Peyer's patch (tissue), 4 donors: ENCODE measurements at regions not wholly inside any gene's neighbourhood (a gene's known extent, or its start where the extent isn't known, plus 50 kb on each side); places are given as distances from the start of the nearest gene placed in this dataset.
"Not testable (repeated sequence)": the region's sequence is repeated elsewhere in the genome, so short reads cannot be mapped to it uniquely, and the experiment has no call there.

ENCODE experiments used
- DNase-seq, 3 donors: peaks; one replicate each; pipeline ENCODE4 v3.0.0-alpha.2; 2017 to 2019
- H3K27ac ChIP-seq, 4 donors: fragments of 200-600 bp; sonication (generic); one replicate each; pipeline ENCODE4 v1.5.1; 2016 to 2019
- H3K27me3 ChIP-seq, 2 donors: fragments of 200-600 bp; sonication (generic); one replicate each; pipeline ENCODE4 v1.5.1; 2019
- H3K36me3 ChIP-seq, 3 donors: fragments of 200-600 bp; sonication (generic); one replicate each; pipeline ENCODE4 v1.5.1; 2016 to 2019
- H3K4me1 ChIP-seq, 4 donors: fragments of 200-600 bp; sonication (generic); one replicate each; pipeline ENCODE4 v1.5.1; 2016 to 2019
- H3K4me3 ChIP-seq, 4 donors: fragments of 200-600 bp; sonication (generic); 1 replicate in 3 of 4; 2 replicates in 1 of 4; pipeline ENCODE4 v1.5.1; 2016 to 2019; ENCODE audit warnings: mild to moderate bottlenecking in 1 of 4
- H3K9me3 ChIP-seq, 4 donors: fragments of 200-600 bp; sonication (generic); one replicate each; pipeline ENCODE4 v1.5.1; 2016 to 2019; ENCODE audit warnings: mild to moderate bottlenecking in 1 of 4
- CTCF ChIP-seq, 6 experiments: fragments of 450-650 bp in 4 of 6; fragments of 200-600 bp in 2 of 6; sonication (generic) in 1 of 6; IDR thresholded peaks; one replicate each; pipeline ENCODE4 v1.5.1; 2017 to 2019; ENCODE audit warnings: antibody characterized with exemption in 6 of 6, mild to moderate bottlenecking in 3 of 6, moderate library complexity in 1 of 6
- POLR2A ChIP-seq, 2 donors: fragments of 450-650 bp; IDR thresholded peaks; one replicate each; pipeline ENCODE4 v1.5.1; 2017; ENCODE audit warnings: antibody characterized with exemption in 2 of 2, mild to moderate bottlenecking in 2 of 2, moderate library complexity in 2 of 2

GRCh38 chr19:32068793-32069192 lies 276.6 kb upstream of the ZNF507 start:
- H3K27ac ChIP-seq: no peak overlapping the region
- no peak for DNase-seq
- no peak overlapping the region for H3K4me3 ChIP-seq
- H3K4me1 ChIP-seq: no peaks in the 10 kb centered on the region
- H3K9me3 ChIP-seq: no peaks in the 10 kb centered on the region
- H3K27me3 ChIP-seq: no peaks in the 10 kb centered on the region
- no peaks in the 10 kb centered on the region for H3K36me3 ChIP-seq
- no peak for TF ChIP-seq CTCF (IDR thresholded peaks at IDR 0.05)
- no peak for TF ChIP-seq POLR2A (IDR thresholded peaks at IDR 0.05)

GRCh38 chr19:32070101-32070500 lies 275.3 kb upstream of the ZNF507 start:
- Histone ChIP-seq H3K36me3 (no peaks in the 10 kb centered on the region), H3K27ac (no peak overlapping the region), H3K4me1 (no peaks in the 10 kb centered on the region), H3K4me3 (no peak overlapping the region), H3K9me3 (no peaks in the 10 kb centered on the region), H3K27me3 (no peaks in the 10 kb centered on the region)
- DNase-seq: no peak
- TF ChIP-seq POLR2A (IDR thresholded peaks at IDR 0.05) (no peak), CTCF (IDR thresholded peaks at IDR 0.05) (no peak)

GRCh38 chr19:32082028-32082427 lies 263.4 kb upstream of the ZNF507 start:
- H3K27ac ChIP-seq: no peak overlapping the region
- no peak for DNase-seq
- no peak for TF ChIP-seq CTCF (IDR thresholded peaks at IDR 0.05)
- no peak for TF ChIP-seq POLR2A (IDR thresholded peaks at IDR 0.05)
- H3K36me3 ChIP-seq: no peaks in the 10 kb centered on the region
- H3K4me3 ChIP-seq: no peak overlapping the region
- H3K27me3 ChIP-seq: no peaks in the 10 kb centered on the region
- H3K4me1 ChIP-seq: no peaks in the 10 kb centered on the region
- H3K9me3 ChIP-seq: no peaks in the 10 kb centered on the region

- not testable (repeated sequence) for H3K4me1 ChIP-seq, H3K36me3 ChIP-seq, H3K9me3 ChIP-seq, DNase-seq, H3K4me3 ChIP-seq, H3K27ac ChIP-seq, H3K27me3 ChIP-seq
Observed at GRCh38 chr19:32084756-32085363, 260.6 kb upstream of the ZNF507 start.

- no peak overlapping the region for H3K27ac ChIP-seq
- no peak for DNase-seq
- H3K9me3 ChIP-seq: no peaks in the 10 kb centered on the region
- TF ChIP-seq CTCF (IDR thresholded peaks at IDR 0.05): no peak
- no peak for TF ChIP-seq POLR2A (IDR thresholded peaks at IDR 0.05)
- no peak overlapping the region for H3K4me3 ChIP-seq
- no peaks in the 10 kb centered on the region for H3K27me3 ChIP-seq
- no peaks in the 10 kb centered on the region for H3K4me1 ChIP-seq
- H3K36me3 ChIP-seq: no peaks in the 10 kb centered on the region
Observed at GRCh38 chr19:32091241-32091640, 254.2 kb upstream of the ZNF507 start.

GRCh38 chr19:32097011-32097410 lies 248.4 kb upstream of the ZNF507 start:
- Histone ChIP-seq H3K4me3 (no peak overlapping the region), H3K36me3 (no peaks in the 10 kb centered on the region), H3K27me3 (no peaks in the 10 kb centered on the region), H3K9me3 (no peaks in the 10 kb centered on the region), H3K27ac (no peak overlapping the region), H3K4me1 (no peaks in the 10 kb centered on the region)
- no peak for DNase-seq
- TF ChIP-seq POLR2A (IDR thresholded peaks at IDR 0.05) (no peak), CTCF (IDR thresholded peaks at IDR 0.05) (no peak)
